Islet of Langerhans (tissue), 1 donor: ENCODE measurements at regions not wholly inside any gene's neighbourhood (a gene's known extent, or its start where the extent isn't known, plus 50 kb on each side); places are given as distances from the start of the nearest gene placed in this dataset.

Experiments
- FAIRE-seq: peaks from one replicate; lab custom pipeline; 2011; peaks lifted over from hg19 to GRCh38; lab: Jason Lieb, UNC

DNA sequence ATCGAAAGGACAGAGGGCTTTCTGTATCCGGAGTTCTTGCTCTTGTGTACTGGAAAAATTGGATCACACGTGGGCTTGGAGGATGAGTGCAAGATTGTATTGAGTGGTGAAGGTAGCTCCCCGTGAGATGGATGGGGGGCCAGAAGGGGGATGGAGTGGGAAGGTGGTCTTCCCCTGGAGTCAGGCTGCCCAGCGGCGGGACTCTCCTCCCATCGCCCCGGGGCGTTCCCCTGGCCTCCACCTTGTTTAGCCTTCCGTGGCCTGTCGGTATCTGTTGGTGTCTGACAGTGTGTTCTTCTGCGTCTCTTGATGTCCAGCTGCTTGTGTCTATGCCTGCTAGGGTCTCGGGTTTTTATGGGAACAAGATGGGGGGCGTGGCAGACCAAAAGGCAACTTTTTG lies 54.6 kb upstream of the GABRA6 start:
- FAIRE-seq, result no peak

DNA sequence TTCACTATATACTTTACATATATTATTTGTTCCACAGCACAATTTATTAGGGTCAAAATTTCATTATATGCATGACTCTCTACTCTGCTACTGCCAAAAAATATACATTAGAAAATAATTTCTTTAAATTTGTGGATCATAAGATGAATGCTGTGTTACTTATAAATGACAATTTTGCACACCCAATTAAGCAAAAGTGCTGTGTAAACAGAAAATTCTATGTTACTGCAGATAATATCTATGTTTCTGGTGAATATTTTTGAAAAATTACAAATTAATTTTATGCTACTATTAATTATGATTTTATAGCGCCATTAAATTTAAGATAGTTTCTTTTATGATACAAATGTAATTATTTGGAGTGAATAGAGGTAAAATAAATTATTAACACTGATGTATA lies 59.8 kb upstream of the GABRA6 start:
- FAIRE-seq, result peak; percentile 27

DNA sequence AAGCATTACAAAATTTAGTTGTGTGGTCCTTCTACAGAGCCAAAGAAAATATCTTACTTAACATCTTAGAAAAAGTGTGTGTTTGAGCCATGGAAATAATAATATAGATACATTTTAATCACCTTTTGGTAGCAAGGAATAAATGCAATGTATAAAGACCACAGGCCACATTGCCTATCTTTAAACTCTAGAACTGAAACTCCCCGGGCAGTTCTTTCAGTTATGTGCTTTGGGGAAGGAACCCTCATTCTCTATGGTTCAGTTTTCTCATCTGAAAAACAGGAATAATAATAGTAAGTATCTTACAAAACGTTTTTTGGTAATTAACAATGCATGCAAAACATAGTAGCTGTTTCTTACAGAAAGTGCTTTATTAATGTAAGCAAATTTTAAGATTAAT lies 67.8 kb upstream of the GABRB2 start:
- no peak for FAIRE-seq

DNA sequence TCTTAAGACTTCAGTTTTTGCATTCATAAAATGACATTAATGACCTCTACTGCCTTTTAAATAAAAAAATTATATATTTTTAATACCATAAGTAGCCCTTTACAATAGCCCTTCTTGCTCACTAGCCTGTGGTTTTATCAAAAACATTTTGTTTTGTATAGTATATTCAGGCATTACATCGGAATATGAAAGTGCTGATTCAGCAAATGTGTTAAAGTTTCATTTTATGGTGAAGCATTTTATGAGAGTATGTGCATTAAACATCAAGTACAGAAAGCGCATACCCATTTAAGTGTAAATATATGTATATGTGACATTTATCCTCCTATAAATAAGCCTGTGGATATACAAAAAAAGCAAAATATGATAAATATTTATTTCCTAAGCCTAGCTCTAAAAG lies 56.2 kb upstream of the GABRB2 start:
- FAIRE-seq, result peak; percentile 70

DNA sequence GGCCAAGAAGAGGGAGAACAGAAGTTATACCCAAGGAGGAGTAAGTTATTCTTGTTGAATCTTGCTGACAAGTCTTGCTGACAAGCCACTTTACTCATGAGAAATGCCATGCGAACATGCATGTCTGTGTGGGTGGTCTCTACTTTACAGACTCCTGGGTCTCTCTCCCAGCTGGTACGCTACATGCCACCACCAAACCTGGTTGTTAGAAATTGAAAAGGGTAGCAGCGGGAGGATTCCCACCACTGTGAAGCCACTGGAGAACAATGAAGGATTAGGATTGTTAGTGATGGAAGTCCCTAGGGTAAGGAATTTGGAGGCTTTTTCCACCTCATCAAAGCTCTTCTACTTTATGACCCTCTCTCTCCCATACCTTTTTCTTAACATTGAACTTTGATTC lies 53.6 kb upstream of the GABRB2 start:
- no peak for FAIRE-seq

DNA sequence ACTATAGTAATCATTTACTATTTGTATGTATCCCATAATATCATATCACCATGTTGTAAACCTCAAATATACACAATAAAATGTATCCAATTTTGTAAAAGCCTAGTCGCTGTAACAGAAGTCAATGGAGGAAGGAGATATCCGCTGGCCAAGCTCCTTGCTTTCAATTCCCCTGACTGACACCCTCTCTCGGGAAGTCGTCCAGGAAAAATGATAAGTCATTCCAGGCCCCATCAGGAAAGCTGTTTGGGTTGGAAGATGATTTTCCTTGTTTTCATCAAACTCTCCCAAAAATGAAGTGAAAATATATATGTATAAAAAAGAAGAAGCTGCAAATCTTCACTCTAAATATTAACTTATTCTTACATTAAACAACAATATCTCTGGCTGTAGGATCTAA lies 52.2 kb upstream of the GABRB2 start:
- no peak for FAIRE-seq
